Transverse colon (tissue), 4 donors: ENCODE measurements at regions not wholly inside any gene's neighbourhood (a gene's known extent, or its start where the extent isn't known, plus 50 kb on each side); places are given as distances from the start of the nearest gene placed in this dataset.
A peak's percentile ranks its signal among the peaks of the same experiment; 100 is the strongest.

Source experiments
- DNase-seq: peaks from one replicate; pipeline ENCODE4 v3.0.0-alpha.2; 2019
- H3K27ac ChIP-seq, 4 donors: fragments of 200-600 bp; sonication (generic); 2 replicates each; pipeline ENCODE4 v1.5.1; 2016 to 2018; ENCODE audit warnings: inconsistent platforms in 4 of 4
- H3K27me3 ChIP-seq: fragments of 200-600 bp; sonication (generic); 2 replicates; pipeline ENCODE4 v1.5.1; 2017; ENCODE audit warnings: inconsistent platforms
- H3K36me3 ChIP-seq, 4 donors: fragments of 200-600 bp; sonication (generic); 2 replicates each; pipeline ENCODE4 v1.5.1; 2017 to 2019; ENCODE audit warnings: inconsistent platforms in 4 of 4
- H3K4me1 ChIP-seq, 4 donors: fragments of 200-600 bp; sonication (generic); 2 replicates each; pipeline ENCODE4 v1.5.1; 2017 to 2020; ENCODE audit warnings: inconsistent platforms in 4 of 4
- H3K4me3 ChIP-seq, 4 donors: fragments of 200-600 bp; sonication (generic); 1 replicate in 1 of 4; 2 replicates in 3 of 4; pipeline versions ENCODE4 v1.5.1 to v1.6.1; 2017 to 2019; ENCODE audit warnings: inconsistent platforms in 4 of 4
- H3K9me3 ChIP-seq, 2 donors: fragments of 200-600 bp; sonication (generic); 2 replicates each; pipeline ENCODE4 v1.5.1; 2017 to 2019; ENCODE audit warnings: inconsistent platforms in 2 of 2
- EP300 ChIP-seq: sonication (generic); formaldehyde crosslinking; IDR thresholded peaks from one replicate; pipeline ENCODE4 v1.6.1; 2017; ENCODE audit warnings: antibody characterized with exemption, low read depth
- POLR2A ChIP-seq: fragments of 450-650 bp; IDR thresholded peaks from one replicate; pipeline ENCODE4 v1.6.1; 2016; ENCODE audit warnings: antibody characterized with exemption, mild to moderate bottlenecking, moderate library complexity
- POLR2AphosphoS5 ChIP-seq, 3 donors: sonication (generic); formaldehyde crosslinking; IDR thresholded peaks; one replicate each; pipeline ENCODE4 v1.6.1; 2016; ENCODE audit warnings: antibody characterized with exemption in 3 of 3
- WGBS, 2 donors: methylation state at CpG; one replicate each; pipeline ENCODE4 v1.1.5; 2018; ENCODE audit warnings: low coverage in 1 of 2; 5-methylcytosine and 5-hydroxymethylcytosine counted together
- in situ Hi-C, 4 donors: fragments of 200-750 bp; cut with MboI; loops; one replicate each; pipeline versions ENCODE4 v1.15.0 to v1.15.1; 2017; ENCODE audit warnings: low sequenced_read_pairs in 3 of 4, low pct_ligation_motif_present in 1 of 4, low pct_unique_long_range_greater_than_20kb in 1 of 4
- intact Hi-C: fragments of 100-400 bp; cut with DNase I; formaldehyde crosslinking; loops from one replicate; pipeline ENCODE4 v1.15.1; 2023; ENCODE audit warnings: low total_unique reads
- TF ChIP-seq, protein P1 (sequence below), 5 experiments: fragments of 200-600 bp in 3 of 5; fragments of 450-650 bp in 2 of 5; sonication (generic) in 3 of 5; IDR thresholded peaks; 1 replicate in 2 of 5; 2 replicates in 3 of 5; pipeline ENCODE4 v1.5.1; 2016 to 2017; ENCODE audit warnings: antibody characterized with exemption in 5 of 5, inconsistent platforms in 3 of 5, mild to moderate bottlenecking in 2 of 5, moderate library complexity in 1 of 5

- in situ Hi-C loops: no loop called here
- WGBS, 2 donors: 65% methylated on average over 5 of the region's 5 CpGs; no CpG with 5 or more reads in 1 of the 2 donors
- no peak for TF ChIP-seq POLR2AphosphoS5 (IDR thresholded peaks at IDR 0.05)
- TF ChIP-seq EP300: no peak
- TF ChIP-seq POLR2A: no peak
- TF ChIP-seq, protein P1, sequence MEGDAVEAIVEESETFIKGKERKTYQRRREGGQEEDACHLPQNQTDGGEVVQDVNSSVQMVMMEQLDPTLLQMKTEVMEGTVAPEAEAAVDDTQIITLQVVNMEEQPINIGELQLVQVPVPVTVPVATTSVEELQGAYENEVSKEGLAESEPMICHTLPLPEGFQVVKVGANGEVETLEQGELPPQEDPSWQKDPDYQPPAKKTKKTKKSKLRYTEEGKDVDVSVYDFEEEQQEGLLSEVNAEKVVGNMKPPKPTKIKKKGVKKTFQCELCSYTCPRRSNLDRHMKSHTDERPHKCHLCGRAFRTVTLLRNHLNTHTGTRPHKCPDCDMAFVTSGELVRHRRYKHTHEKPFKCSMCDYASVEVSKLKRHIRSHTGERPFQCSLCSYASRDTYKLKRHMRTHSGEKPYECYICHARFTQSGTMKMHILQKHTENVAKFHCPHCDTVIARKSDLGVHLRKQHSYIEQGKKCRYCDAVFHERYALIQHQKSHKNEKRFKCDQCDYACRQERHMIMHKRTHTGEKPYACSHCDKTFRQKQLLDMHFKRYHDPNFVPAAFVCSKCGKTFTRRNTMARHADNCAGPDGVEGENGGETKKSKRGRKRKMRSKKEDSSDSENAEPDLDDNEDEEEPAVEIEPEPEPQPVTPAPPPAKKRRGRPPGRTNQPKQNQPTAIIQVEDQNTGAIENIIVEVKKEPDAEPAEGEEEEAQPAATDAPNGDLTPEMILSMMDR (IDR thresholded peaks at IDR 0.05): no peak
- H3K36me3 ChIP-seq: no peaks in the 10 kb centered on the region
- H3K4me3 ChIP-seq: no peak overlapping the region
- intact Hi-C loops: loop anchor here (10.0 kb wide), 1 partner anchor 192 kb away; the partner anchor contains the start of gene FN1
- no peaks in the 10 kb centered on the region for H3K27me3 ChIP-seq
- H3K9me3 ChIP-seq: peaks cover 7 to 8% of the 10 kb centered on the region in 2 donors
- no peak for DNase-seq
- peaks cover 0 to 5% (median 0%) of the 10 kb centered on the region in 4 donors for H3K4me1 ChIP-seq
- H3K27ac ChIP-seq: peak overlapping the region in 1 of 4 donors; percentile 77
Measured at GRCh38 chr2:215626812-215627281, 191.0 kb upstream of the FN1 start.

- Histone ChIP-seq H3K36me3 (no peaks in the 10 kb centered on the region), H3K9me3 (peaks cover 3 to 7% of the 10 kb centered on the region in 2 donors), H3K4me1 (peaks cover 0 to 5% (median 0%) of the 10 kb centered on the region in 4 donors), H3K27me3 (no peaks in the 10 kb centered on the region), H3K4me3 (no peak overlapping the region), H3K27ac (peak overlapping the region; percentile 36 to 82 (median 77))
- in situ Hi-C loops: no loop called here
- no peak for DNase-seq
- WGBS, 2 donors: 66 to 85% methylated on average over 1 of the region's 1 CpG
- TF ChIP-seq POLR2A (no peak), EP300 (no peak), POLR2AphosphoS5 (IDR thresholded peaks at IDR 0.05) (no peak)
- TF ChIP-seq, protein P1 (IDR thresholded peaks at IDR 0.05): no peak
- intact Hi-C loops: loop anchor here (10.0 kb wide), 1 partner anchor 191 kb away; the partner anchor contains the start of gene FN1
Measured at GRCh38 chr2:215626063-215626462, 190.2 kb upstream of the FN1 start.

DNA sequence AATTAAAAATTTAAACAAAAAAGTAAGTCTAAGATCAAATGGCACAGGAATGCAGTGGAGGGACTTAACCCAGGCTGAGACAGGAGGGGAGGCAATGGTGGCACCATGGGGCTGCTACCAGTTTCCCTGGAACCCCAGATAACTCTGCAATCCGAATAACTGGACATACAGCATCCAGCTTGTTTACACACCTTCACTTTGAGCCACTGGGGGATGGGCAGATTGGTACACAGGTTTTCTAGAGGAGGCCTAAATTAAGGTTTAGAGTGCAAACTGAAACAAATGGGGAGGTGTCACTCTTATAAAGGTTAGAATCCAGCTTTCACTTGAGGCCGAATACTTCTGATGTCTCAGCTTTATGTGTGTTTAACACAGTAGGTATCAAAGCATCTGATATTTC is 189.3 kb upstream of the FN1 start:
- no peak for DNase-seq
- intact Hi-C loops: loop anchor here (10.0 kb wide), 1 partner anchor 190 kb away; the partner anchor contains the start of gene FN1
- Histone ChIP-seq H3K27me3 (no peaks in the 10 kb centered on the region), H3K9me3 (peaks cover 0 to 3% of the 10 kb centered on the region in 2 donors), H3K4me3 (no peak overlapping the region), H3K27ac (peak overlapping the region; percentile 36 to 82 (median 77)), H3K4me1 (peaks cover 0 to 5% (median 0%) of the 10 kb centered on the region in 4 donors), H3K36me3 (no peaks in the 10 kb centered on the region)
- TF ChIP-seq POLR2AphosphoS5 (IDR thresholded peaks at IDR 0.05) (no peak), POLR2A (no peak), EP300 (no peak)
- TF ChIP-seq, protein P1 (IDR thresholded peaks at IDR 0.05): no peak
- WGBS, 2 donors: 79 to 100% methylated on average over 1 to 2 of the region's 2 CpGs
- in situ Hi-C loops: no loop called here

GRCh38 chr2:215624423-215624829 is 188.6 kb upstream of the FN1 start:
- no peaks in the 10 kb centered on the region for H3K36me3 ChIP-seq
- intact Hi-C loops: loop anchor here (10.0 kb wide), 1 partner anchor 190 kb away; the partner anchor contains the start of gene FN1
- H3K27ac ChIP-seq: peak overlapping the region; percentile 67 to 82 (median 77)
- 62 to 78% methylated on average over 4 to 7 of the region's 7 CpGs for WGBS, 2 donors
- H3K9me3 ChIP-seq: no peaks in the 10 kb centered on the region
- H3K4me1 ChIP-seq: peaks cover 0 to 5% (median 0%) of the 10 kb centered on the region in 4 donors
- TF ChIP-seq EP300 (peak; percentile 95), POLR2A (no peak), POLR2AphosphoS5 (IDR thresholded peaks at IDR 0.05) (peak in 2 of 3 donors; percentile 68 to 85)
- TF ChIP-seq, protein P1 (IDR thresholded peaks at IDR 0.05): peak in 1 of 5 experiments; percentile 19
- in situ Hi-C loops: no loop called here
- peak; percentile 29 for DNase-seq
- no peaks in the 10 kb centered on the region for H3K27me3 ChIP-seq
- no peak overlapping the region for H3K4me3 ChIP-seq
